Esophagus squamous epithelium (tissue), 5 donors: ENCODE measurements at regions not wholly inside any gene's neighbourhood (a gene's known extent, or its start where the extent isn't known, plus 50 kb on each side); places are given as distances from the start of the nearest gene placed in this dataset.

Source experiments
- DNase-seq: peaks from one replicate; lab custom pipeline; 2025; lab: John Stamatoyannopoulos, UW
- H3K27ac ChIP-seq, 4 donors: fragments of 200-600 bp; sonication (generic); one replicate each; pipeline ENCODE4 v1.5.1; 2016 to 2019; ENCODE audit warnings: mild to moderate bottlenecking in 1 of 4
- H3K27me3 ChIP-seq, 4 donors: fragments of 200-600 bp; sonication (generic); 1 replicate in 3 of 4; 2 replicates in 1 of 4; pipeline versions ENCODE4 v1.5.1 to v1.6.0; 2017 to 2021; ENCODE audit warnings: antibody characterized with exemption in 1 of 4
- H3K36me3 ChIP-seq, 3 donors: fragments of 200-600 bp; sonication (generic); one replicate each; pipeline ENCODE4 v1.5.1; 2016 to 2019
- H3K4me1 ChIP-seq, 3 donors: fragments of 200-600 bp; sonication (generic); one replicate each; pipeline ENCODE4 v1.5.1; 2017 to 2019
- H3K4me3 ChIP-seq, 4 donors: fragments of 200-600 bp; sonication (generic); 1 replicate in 3 of 4; 2 replicates in 1 of 4; pipeline ENCODE4 v1.5.1; 2016 to 2019; ENCODE audit warnings: mild to moderate bottlenecking in 2 of 4, moderate library complexity in 1 of 4
- H3K9me3 ChIP-seq, 3 donors: fragments of 200-600 bp; sonication (generic); one replicate each; pipeline ENCODE4 v1.5.1; 2016 to 2019
- CTCF ChIP-seq, 6 experiments: fragments of 450-650 bp in 4 of 6; fragments of 200-600 bp in 2 of 6; sonication (generic) in 2 of 6; IDR thresholded peaks; one replicate each; pipeline ENCODE4 v1.5.1; 2016 to 2019; ENCODE audit warnings: antibody characterized with exemption in 6 of 6, mild to moderate bottlenecking in 4 of 6, moderate library complexity in 4 of 6
- POLR2A ChIP-seq, 4 donors: fragments of 450-650 bp; IDR thresholded peaks; one replicate each; pipeline ENCODE4 v1.6.1; 2017; ENCODE audit warnings: antibody characterized with exemption in 4 of 4, mild to moderate bottlenecking in 4 of 4, moderate library complexity in 3 of 4
- WGBS, 2 donors: methylation state at CpG; one replicate each; pipeline ENCODE4 v1.1.5; 2018; 5-methylcytosine and 5-hydroxymethylcytosine counted together
- intact Hi-C: fragments of 100-400 bp; cut with DNase I; formaldehyde crosslinking; loops from one replicate; pipeline ENCODE4 v1.15.0; 2022
- donor health status: DM: yes; HTN: yes; CAD: no.

GRCh38 chr4:125689805-125690204 lies 375.1 kb downstream of the FAT4 start:
- intact Hi-C loops, result no loop called here
- Histone ChIP-seq H3K27ac (no peak overlapping the region), H3K36me3 (no peaks in the 10 kb centered on the region), H3K9me3 (no peaks in the 10 kb centered on the region), H3K27me3 (no peaks in the 10 kb centered on the region), H3K4me1 (no peaks in the 10 kb centered on the region), H3K4me3 (no peak overlapping the region)
- TF ChIP-seq POLR2A (IDR thresholded peaks at IDR 0.05), result no peak
- no peak for TF ChIP-seq CTCF (IDR thresholded peaks at IDR 0.05)
- DNase-seq, result no peak

DNA sequence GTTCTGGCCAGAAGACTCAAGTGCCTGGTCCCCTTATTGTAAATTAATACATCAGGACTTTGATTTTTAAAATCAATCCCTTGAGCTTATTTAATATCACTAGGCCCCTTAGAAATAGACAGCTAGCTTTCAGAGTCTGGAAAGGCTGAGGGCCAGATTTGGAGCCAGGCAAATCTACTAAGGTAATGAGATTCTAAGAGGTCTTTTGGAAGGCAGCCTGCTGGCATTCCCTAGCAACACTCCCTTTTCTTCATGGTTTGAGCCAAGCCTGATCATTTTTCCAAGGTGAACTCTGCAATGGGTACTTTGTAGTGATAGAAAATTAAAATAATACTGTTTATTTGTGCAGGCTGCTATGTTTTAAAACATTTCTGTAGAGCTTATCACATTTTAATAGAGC lies 378.5 kb downstream of the FAT4 start:
- Histone ChIP-seq H3K36me3 (no peaks in the 10 kb centered on the region), H3K27ac (no peak overlapping the region), H3K9me3 (no peaks in the 10 kb centered on the region), H3K4me3 (no peak overlapping the region), H3K27me3 (no peaks in the 10 kb centered on the region), H3K4me1 (no peaks in the 10 kb centered on the region)
- no peak for TF ChIP-seq CTCF (IDR thresholded peaks at IDR 0.05)
- no peak for TF ChIP-seq POLR2A (IDR thresholded peaks at IDR 0.05)
- no peak for DNase-seq
- intact Hi-C loops, result no loop called here

DNA sequence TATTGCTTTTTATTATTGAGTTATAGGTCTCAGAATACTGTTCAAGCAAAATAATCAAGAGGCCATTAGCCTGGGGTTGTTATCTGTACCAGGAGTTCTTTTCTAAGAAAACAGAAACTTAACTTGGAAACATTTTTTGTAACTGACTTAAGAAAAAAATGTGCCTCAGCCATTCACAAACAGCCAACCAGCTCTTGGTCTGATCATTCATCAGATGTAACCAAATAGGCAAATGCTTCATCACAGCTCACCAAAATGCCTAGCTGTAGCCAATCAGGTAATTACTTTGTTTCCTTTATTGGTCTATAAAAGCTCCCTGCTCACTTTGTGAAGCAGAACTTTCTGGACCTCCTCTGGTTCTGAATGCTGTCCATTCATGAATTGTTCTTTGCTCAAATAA lies 387.7 kb downstream of the FAT4 start:
- no peaks in the 10 kb centered on the region for H3K9me3 ChIP-seq
- H3K4me3 ChIP-seq, result no peak overlapping the region
- no peak for DNase-seq
- no peaks in the 10 kb centered on the region for H3K4me1 ChIP-seq
- H3K27me3 ChIP-seq, result no peaks in the 10 kb centered on the region
- H3K27ac ChIP-seq, result no peak overlapping the region
- intact Hi-C loops, result no loop called here
- H3K36me3 ChIP-seq, result no peaks in the 10 kb centered on the region
- no peak for TF ChIP-seq POLR2A (IDR thresholded peaks at IDR 0.05)
- no peak for TF ChIP-seq CTCF (IDR thresholded peaks at IDR 0.05)

DNA sequence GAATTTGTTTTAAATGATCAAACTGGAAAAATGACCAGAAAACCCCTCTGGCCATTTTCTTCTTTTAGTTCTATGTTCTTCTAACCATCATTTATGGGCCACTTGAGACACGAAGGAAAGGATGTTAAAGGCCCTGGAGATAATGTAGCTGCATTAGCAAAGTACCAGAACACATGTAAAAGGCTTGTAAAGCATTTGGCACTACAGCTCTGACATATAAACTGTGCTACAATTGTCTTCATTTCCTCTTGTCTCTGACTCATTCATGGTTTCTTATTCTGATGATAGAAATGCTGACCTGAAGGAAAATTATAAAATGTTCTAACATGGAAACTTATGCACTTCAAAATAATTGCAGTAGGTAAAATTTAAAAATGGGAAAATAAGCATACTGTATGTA lies 388.7 kb downstream of the FAT4 start:
- 26 to 46% methylated on average over 1 of the region's 1 CpG for WGBS, 2 donors

DNA sequence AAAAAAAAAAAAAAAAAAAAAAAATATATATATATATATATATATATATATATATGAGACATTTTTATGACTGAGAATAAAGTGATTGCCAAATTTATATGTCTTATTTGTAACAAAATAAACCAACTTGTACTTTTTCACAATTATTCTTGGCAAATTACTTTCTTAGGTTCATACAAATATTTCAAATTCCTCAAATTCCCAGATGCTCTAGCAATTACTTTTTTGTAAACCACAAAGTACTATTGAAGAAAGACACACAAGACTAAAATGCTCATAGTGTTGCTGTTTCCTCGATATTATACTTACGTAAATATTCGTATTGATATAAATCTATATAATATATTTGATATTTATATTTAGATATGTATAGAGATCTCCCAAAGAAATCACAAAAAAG lies 390.0 kb downstream of the FAT4 start:
- TF ChIP-seq CTCF (IDR thresholded peaks at IDR 0.05) (no peak), POLR2A (IDR thresholded peaks at IDR 0.05) (no peak)
- Histone ChIP-seq H3K4me3 (no peak overlapping the region), H3K36me3 (no peaks in the 10 kb centered on the region), H3K27ac (no peak overlapping the region), H3K4me1 (no peaks in the 10 kb centered on the region), H3K27me3 (no peaks in the 10 kb centered on the region), H3K9me3 (no peaks in the 10 kb centered on the region)
- intact Hi-C loops, result no loop called here
- WGBS, 2 donors, result 56 to 69% methylated on average over 3 of the region's 3 CpGs
- no peak for DNase-seq

More for the DNA sequence above, 388.7 kb downstream of the FAT4 start:
- no peak overlapping the region for H3K4me3 ChIP-seq
- no peaks in the 10 kb centered on the region for H3K9me3 ChIP-seq
- DNase-seq, result no peak
- intact Hi-C loops, result no loop called here
- H3K36me3 ChIP-seq, result no peaks in the 10 kb centered on the region
- TF ChIP-seq POLR2A (IDR thresholded peaks at IDR 0.05) (no peak), CTCF (IDR thresholded peaks at IDR 0.05) (no peak)
- no peaks in the 10 kb centered on the region for H3K27me3 ChIP-seq
- H3K4me1 ChIP-seq, result no peaks in the 10 kb centered on the region
- H3K27ac ChIP-seq, result no peak overlapping the region
